Adrenal gland (tissue), 9 donors: ENCODE measurements at regions not wholly inside any gene's neighbourhood (a gene's known extent, or its start where the extent isn't known, plus 50 kb on each side); places are given as distances from the start of the nearest gene placed in this dataset.

ENCODE experiments used
- DNase-seq, 7 donors: peaks; one replicate each; pipeline ENCODE4 v3.0.0-alpha.2; 2019 to 2020
- H3K27ac ChIP-seq, 5 donors: fragments of 200-600 bp; sonication (generic) in 4 of 5; 1 replicate in 3 of 5; 2 replicates in 2 of 5; pipeline versions ENCODE4 v1.5.1 to v1.8.0; 2016 to 2020; ENCODE audit warnings: mild to moderate bottlenecking in 1 of 5
- H3K27me3 ChIP-seq: fragments of 200-600 bp; 2 replicates; pipeline ENCODE4 v1.8.0; 2021
- H3K36me3 ChIP-seq, 2 donors: fragments of 200-600 bp; replicated peaks in 1 of 2; 1 replicate in 1 of 2; 2 replicates in 1 of 2; pipeline versions ENCODE4 v1.5.1 to v1.8.0; 2018 to 2022
- H3K4me1 ChIP-seq, 2 donors: fragments of 200-600 bp; replicated peaks in 1 of 2; 1 replicate in 1 of 2; 2 replicates in 1 of 2; pipeline versions ENCODE4 v1.5.1 to v1.8.0; 2018 to 2021
- H3K4me3 ChIP-seq, 4 donors: fragments of 200-600 bp; sonication (generic) in 3 of 4; one replicate each; pipeline ENCODE4 v1.5.1; 2016 to 2018
- H3K9me3 ChIP-seq, 3 donors: fragments of 200-600 bp; sonication (generic) in 1 of 3; replicated peaks in 1 of 3; 1 replicate in 2 of 3; 2 replicates in 1 of 3; pipeline versions ENCODE4 v1.5.1 to v1.8.0; 2016 to 2021
- POLR2A ChIP-seq, 2 donors: fragments of 450-650 bp; IDR thresholded peaks; one replicate each; pipeline ENCODE4 v1.6.1; 2017; ENCODE audit warnings: antibody characterized with exemption in 2 of 2, mild to moderate bottlenecking in 2 of 2, moderate library complexity in 1 of 2
- WGBS, 4 donors: extraction: QIAGEN DNeasy Blood & Tissue Kit in 2 of 4; methylation state at CpG; one replicate each; pipeline versions ENCODE4 v1.1.5 to v1.1.7; 2013 to 2017; 5-methylcytosine and 5-hydroxymethylcytosine counted together
- intact Hi-C, 2 donors: fragments of 100-400 bp; cut with DNase I; formaldehyde crosslinking; loops; one replicate each; pipeline versions ENCODE4 v1.14.1 to v1.15.0; 2022 to 2023
- TF ChIP-seq, protein P1 (sequence below), 6 experiments: fragments of 450-650 bp in 4 of 6; fragments of 200-600 bp in 2 of 6; sonication (generic) in 1 of 6; IDR thresholded peaks; 1 replicate in 5 of 6; 2 replicates in 1 of 6; pipeline versions ENCODE4 v1.5.1 to v1.8.0; 2016 to 2021; ENCODE audit warnings: antibody characterized with exemption in 6 of 6, mild to moderate bottlenecking in 2 of 6, moderate library complexity in 1 of 6
- donor health status: healthy with polysubstance abuse.
- donor health status: Bipolar disorder and iron deficiency.
- donor health status: DM: yes; HTN: yes; CAD: no.
- donor health status: DM: no; HTN: no; CAD: no.
- donor health status: DM: no; HTN: no; CAD: no.

DNA sequence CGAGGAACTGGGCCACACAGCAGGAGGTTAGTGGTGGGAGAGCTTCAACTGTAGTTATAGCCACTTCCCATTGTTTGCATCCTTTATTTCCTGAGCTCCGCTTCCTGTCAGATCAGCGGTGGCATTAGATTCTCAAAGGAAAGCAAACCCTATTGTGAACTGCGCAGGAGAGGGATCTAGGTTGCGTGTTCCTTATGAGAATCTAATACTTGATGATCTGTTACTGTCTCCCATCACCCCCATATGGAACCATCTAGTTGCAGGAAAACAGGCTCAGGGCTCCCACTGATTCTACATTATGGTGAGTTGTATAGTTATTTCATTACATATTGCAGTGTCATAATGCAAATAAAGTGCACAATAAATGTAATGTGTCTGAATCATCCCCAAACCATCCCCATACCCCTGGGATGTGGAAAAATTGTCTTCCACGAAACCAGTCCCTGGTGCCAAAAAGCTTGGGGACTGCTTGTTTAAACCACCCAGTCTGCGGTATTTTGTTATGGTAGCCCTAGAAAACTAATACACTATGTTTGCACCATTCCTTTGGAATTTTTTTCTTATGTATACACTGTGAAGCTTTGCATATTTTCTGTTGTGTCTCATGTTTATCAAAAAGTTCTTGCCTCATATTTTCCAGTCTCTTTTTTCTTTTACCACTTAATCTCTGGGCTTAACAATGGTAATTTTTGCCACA is 136.6 kb upstream of the IVNS1ABP start:
- H3K36me3 ChIP-seq: no peaks in the 10 kb centered on the region
- H3K27me3 ChIP-seq: no peaks in the 10 kb centered on the region
- H3K4me3 ChIP-seq: no peak overlapping the region
- 84 to 93% (median 85%) methylated on average over 7 of the region's 7 CpGs for WGBS, 4 donors
- intact Hi-C loops: no loop called here
- no peak for DNase-seq
- no peaks in the 10 kb centered on the region for H3K9me3 ChIP-seq
- no peak overlapping the region for H3K27ac ChIP-seq
- H3K4me1 ChIP-seq: no peaks in the 10 kb centered on the region
- TF ChIP-seq POLR2A (IDR thresholded peaks at IDR 0.05): no peak
- TF ChIP-seq, protein P1, sequence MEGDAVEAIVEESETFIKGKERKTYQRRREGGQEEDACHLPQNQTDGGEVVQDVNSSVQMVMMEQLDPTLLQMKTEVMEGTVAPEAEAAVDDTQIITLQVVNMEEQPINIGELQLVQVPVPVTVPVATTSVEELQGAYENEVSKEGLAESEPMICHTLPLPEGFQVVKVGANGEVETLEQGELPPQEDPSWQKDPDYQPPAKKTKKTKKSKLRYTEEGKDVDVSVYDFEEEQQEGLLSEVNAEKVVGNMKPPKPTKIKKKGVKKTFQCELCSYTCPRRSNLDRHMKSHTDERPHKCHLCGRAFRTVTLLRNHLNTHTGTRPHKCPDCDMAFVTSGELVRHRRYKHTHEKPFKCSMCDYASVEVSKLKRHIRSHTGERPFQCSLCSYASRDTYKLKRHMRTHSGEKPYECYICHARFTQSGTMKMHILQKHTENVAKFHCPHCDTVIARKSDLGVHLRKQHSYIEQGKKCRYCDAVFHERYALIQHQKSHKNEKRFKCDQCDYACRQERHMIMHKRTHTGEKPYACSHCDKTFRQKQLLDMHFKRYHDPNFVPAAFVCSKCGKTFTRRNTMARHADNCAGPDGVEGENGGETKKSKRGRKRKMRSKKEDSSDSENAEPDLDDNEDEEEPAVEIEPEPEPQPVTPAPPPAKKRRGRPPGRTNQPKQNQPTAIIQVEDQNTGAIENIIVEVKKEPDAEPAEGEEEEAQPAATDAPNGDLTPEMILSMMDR (IDR thresholded peaks at IDR 0.05): no peak

DNA sequence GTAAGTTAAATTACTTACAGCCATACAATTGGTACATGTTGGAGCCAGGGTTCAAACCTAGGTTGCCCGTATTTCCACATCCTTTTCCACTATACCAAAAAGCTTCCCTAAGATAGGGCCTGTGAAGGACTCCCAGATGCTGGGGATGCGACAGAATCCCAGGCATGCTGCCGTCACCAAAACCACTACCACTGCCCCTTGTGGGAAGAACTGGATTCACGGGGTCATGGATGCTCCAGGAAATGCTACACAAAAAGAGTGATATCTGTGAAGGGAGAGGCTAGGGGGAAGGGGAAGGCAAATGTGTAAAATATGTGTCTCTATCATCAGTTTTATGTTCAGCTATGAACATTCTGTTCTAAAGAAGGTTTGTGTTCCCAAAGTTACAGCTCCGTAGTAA is 133.9 kb upstream of the IVNS1ABP start:
- 76 to 95% (median 84%) methylated on average over 5 of the region's 5 CpGs for WGBS, 4 donors
- TF ChIP-seq POLR2A (IDR thresholded peaks at IDR 0.05): no peak
- TF ChIP-seq, protein P1 (IDR thresholded peaks at IDR 0.05): no peak
- H3K36me3 ChIP-seq: no peaks in the 10 kb centered on the region
- intact Hi-C loops: no loop called here
- no peaks in the 10 kb centered on the region for H3K9me3 ChIP-seq
- no peaks in the 10 kb centered on the region for H3K4me1 ChIP-seq
- no peaks in the 10 kb centered on the region for H3K27me3 ChIP-seq
- DNase-seq: no peak
- H3K27ac ChIP-seq: no peak overlapping the region
- H3K4me3 ChIP-seq: no peak overlapping the region

GRCh38 chr1:185450060-185450788 is 133.2 kb upstream of the IVNS1ABP start:
- no peak for DNase-seq
- TF ChIP-seq, protein P1 (IDR thresholded peaks at IDR 0.05): no peak
- no peak for TF ChIP-seq POLR2A (IDR thresholded peaks at IDR 0.05)
- WGBS, 4 donors: 93 to 97% (median 95%) methylated on average over 3 of the region's 3 CpGs
- no peak overlapping the region for H3K4me3 ChIP-seq
- no peaks in the 10 kb centered on the region for H3K27me3 ChIP-seq
- no peaks in the 10 kb centered on the region for H3K4me1 ChIP-seq
- H3K9me3 ChIP-seq: no peaks in the 10 kb centered on the region
- no peak overlapping the region for H3K27ac ChIP-seq
- H3K36me3 ChIP-seq: no peaks in the 10 kb centered on the region
- intact Hi-C loops: no loop called here

- H3K9me3 ChIP-seq: no peaks in the 10 kb centered on the region
- 96 to 99% (median 97%) methylated on average over 3 of the region's 3 CpGs for WGBS, 4 donors
- no peak for DNase-seq
- H3K4me3 ChIP-seq: no peak overlapping the region
- H3K36me3 ChIP-seq: no peaks in the 10 kb centered on the region
- no peak for TF ChIP-seq POLR2A (IDR thresholded peaks at IDR 0.05)
- TF ChIP-seq, protein P1 (IDR thresholded peaks at IDR 0.05): no peak
- no peak overlapping the region for H3K27ac ChIP-seq
- intact Hi-C loops: no loop called here
- no peaks in the 10 kb centered on the region for H3K4me1 ChIP-seq
- no peaks in the 10 kb centered on the region for H3K27me3 ChIP-seq
These were observed 132.5 kb upstream of the IVNS1ABP start for GRCh38 chr1:185449378-185450059.
